ENCODE measurements at regions not wholly inside any gene's neighbourhood (a gene's known extent, or its start where the extent isn't known, plus 50 kb on each side); places are given as distances from the start of the nearest gene placed in this dataset.

DNA sequence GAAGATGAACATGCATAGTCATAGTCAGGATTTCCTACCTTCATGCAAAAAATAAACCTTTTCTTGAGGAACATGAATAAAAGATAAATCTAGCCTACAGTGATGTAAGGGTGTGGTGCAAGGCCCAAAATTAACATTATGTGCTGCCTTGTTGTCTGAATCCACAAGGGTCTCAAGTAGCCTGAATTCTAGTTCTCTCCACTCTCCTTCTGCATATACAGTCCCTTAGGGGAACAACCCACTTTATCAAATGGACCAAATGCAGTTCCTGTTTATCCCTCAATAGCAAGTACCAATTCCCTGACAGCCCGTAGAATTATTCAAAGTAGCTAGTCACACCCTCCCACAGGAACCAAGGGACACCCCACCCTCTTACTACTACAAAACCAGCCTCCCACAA is 284.0 kb downstream of the ZIC4 start:
- no peaks in the 10 kb centered on the region for H3K9me3 ChIP-seq (ENCODE audit: control insufficient read depth, insufficient read depth, low read depth, low read length)
- CTCF ChIA-PET = no interaction called here
- intact Hi-C loops (cut with micrococcal nuclease; ENCODE audit: unreplicated experiment) (loop anchor here (5.0 kb wide), 1 partner anchor 955 kb away; no protein-coding TSS in a partner anchor), in situ Hi-C loops (cut with HindIII; ENCODE audit: low pct_unique_long_range_greater_than_20kb, low sequenced_read_pairs) (no loop called here)
- H3K36me3 ChIP-seq (ENCODE audit: control insufficient read depth, insufficient read depth, low read length) = no peaks in the 10 kb centered on the region
- H3K27ac ChIP-seq (ENCODE audit: low read length) = no peak overlapping the region
- POLR2A ChIA-PET = no interaction called here
- no peak for ATAC-seq
- DNase-seq (ENCODE audit: low read depth, low spot score) = no peak
- no peaks in the 10 kb centered on the region for H3K4me1 ChIP-seq (ENCODE audit: control insufficient read depth, insufficient read depth, low read length)
- BruUV-seq (replicated peaks) = no TSS peak
- no peak overlapping the region for H3K4me3 ChIP-seq (ENCODE audit: low read depth in 2 of 2, low read length in 2 of 2)
- TF ChIP-seq SIN3A (IDR thresholded peaks at IDR 0.05; ENCODE audit: borderline replicate concordance, insufficient read depth, low read depth, low read length) = no peak
- TF ChIP-seq REST (IDR thresholded peaks at IDR 0.05; ENCODE audit: insufficient read depth in 1 of 2, low read depth in 2 of 2, low read length in 1 of 2) = no peak
- no peak for TF ChIP-seq CTCF (IDR thresholded peaks at IDR 0.05)
- TF ChIP-seq TCF7L2 (IDR thresholded peaks at IDR 0.05; ENCODE audit: low read depth, low read length) = no peak
- TF ChIP-seq POLR2AphosphoS5 (IDR thresholded peaks at IDR 0.05; ENCODE audit: low read depth, low read length) = no peak
- no peaks in the 10 kb centered on the region for H3K27me3 ChIP-seq (ENCODE audit: control insufficient read depth, insufficient read depth, low read length)

DNA sequence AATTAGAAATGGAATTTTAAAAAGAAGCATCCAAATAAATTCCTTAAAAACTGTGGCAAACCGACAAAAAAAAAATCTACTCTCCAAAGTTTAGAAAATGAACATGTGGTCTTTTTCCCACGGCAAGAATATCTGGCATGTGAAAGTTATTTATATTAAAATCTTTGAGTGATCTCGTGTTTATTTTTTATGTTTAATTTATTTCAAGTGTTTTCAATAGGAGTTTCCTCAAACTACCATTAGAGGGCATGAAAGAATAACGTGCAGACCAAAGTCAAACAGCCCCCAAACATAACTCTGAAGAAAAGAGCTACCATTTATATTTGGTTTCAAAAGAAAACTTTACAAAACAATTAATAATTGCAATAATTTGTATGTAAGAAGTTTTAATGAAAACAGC is 286.4 kb downstream of the ZIC4 start:
- no peak for ATAC-seq
- no TSS peak for BruUV-seq (replicated peaks)
- CTCF ChIA-PET = interaction anchor here (0.7 kb wide), 2 partner anchors 71 to 1360 kb away, joined by 3 to 8 read pairs; no protein-coding TSS in a partner anchor

More for the DNA sequence above, 286.4 kb downstream of the ZIC4 start:
- intact Hi-C loops (cut with micrococcal nuclease; ENCODE audit: unreplicated experiment) = loop anchor here (5.0 kb wide), 1 partner anchor 957 kb away; no protein-coding TSS in a partner anchor
- no peak overlapping the region for H3K4me3 ChIP-seq (ENCODE audit: low read depth in 2 of 2, low read length in 2 of 2)
- H3K27me3 ChIP-seq (ENCODE audit: control insufficient read depth, insufficient read depth, low read length) = no peaks in the 10 kb centered on the region
- no peak overlapping the region for H3K27ac ChIP-seq (ENCODE audit: low read length)
- in situ Hi-C loops (cut with HindIII; ENCODE audit: low pct_unique_long_range_greater_than_20kb, low sequenced_read_pairs) = no loop called here
- no peaks in the 10 kb centered on the region for H3K36me3 ChIP-seq (ENCODE audit: control insufficient read depth, insufficient read depth, low read length)
- POLR2A ChIA-PET = no interaction called here
- TF ChIP-seq SIN3A (IDR thresholded peaks at IDR 0.05; ENCODE audit: borderline replicate concordance, insufficient read depth, low read depth, low read length) = no peak
- peak; percentile 40; the same call in 1 of the 2 replicates for TF ChIP-seq CTCF (IDR thresholded peaks at IDR 0.05)
- no peaks in the 10 kb centered on the region for H3K9me3 ChIP-seq (ENCODE audit: control insufficient read depth, insufficient read depth, low read depth, low read length)
- H3K4me1 ChIP-seq (ENCODE audit: control insufficient read depth, insufficient read depth, low read length) = no peaks in the 10 kb centered on the region
- DNase-seq (ENCODE audit: low read depth, low spot score) = no peak
